GM19452 (cell line): ENCODE measurements at regions not wholly inside any gene's neighbourhood (a gene's known extent, or its start where the extent isn't known, plus 50 kb on each side); places are given as distances from the start of the nearest gene placed in this dataset.

Experiments
- ATAC-seq: cut with Tn5 transposase; IDR thresholded peaks from one replicate; pipeline ENCODE4 v1.9.1; 2021; ENCODE audit not compliant: unreplicated experiment

DNA sequence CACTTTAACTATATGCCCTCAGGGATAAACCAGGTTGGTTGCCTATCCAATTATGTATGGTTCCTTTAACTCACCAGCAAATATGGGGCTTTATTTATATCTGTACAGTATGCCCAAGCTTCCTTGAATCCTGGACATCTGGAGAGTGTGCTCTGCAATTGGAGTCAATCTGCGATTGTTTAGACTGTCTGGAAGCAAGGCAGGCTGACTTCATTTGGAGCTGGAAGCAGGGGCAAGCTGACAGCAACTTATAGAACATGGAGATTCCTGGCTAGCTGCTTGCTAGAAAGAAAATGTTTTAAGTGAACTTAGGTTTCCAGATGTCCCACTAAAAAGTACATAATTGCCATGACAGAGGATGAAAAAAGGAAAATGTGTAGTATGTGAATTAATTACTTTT lies 63.7 kb upstream of the TPRG1 start:
- ATAC-seq, result no peak

DNA sequence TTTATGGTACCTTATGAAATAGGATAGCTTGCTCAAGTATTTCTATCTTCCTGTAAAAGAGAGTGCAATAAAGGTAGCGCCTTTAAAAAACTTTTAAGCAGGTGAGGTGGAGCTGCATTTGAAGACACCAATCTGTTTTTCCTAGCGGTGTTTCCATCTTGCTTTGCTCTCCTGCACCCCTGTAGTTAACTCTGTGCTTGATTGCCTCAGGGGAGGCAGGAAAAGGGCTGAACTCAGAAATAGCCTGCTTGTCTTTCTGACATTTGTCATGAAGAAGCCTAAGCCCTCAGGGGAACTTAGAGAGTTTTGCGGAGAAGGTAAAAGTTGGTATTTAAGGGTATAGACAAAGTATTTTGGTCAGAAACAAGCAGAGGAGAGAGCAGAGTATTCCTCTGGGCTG lies 63.0 kb upstream of the TPRG1 start:
- no peak for ATAC-seq

DNA sequence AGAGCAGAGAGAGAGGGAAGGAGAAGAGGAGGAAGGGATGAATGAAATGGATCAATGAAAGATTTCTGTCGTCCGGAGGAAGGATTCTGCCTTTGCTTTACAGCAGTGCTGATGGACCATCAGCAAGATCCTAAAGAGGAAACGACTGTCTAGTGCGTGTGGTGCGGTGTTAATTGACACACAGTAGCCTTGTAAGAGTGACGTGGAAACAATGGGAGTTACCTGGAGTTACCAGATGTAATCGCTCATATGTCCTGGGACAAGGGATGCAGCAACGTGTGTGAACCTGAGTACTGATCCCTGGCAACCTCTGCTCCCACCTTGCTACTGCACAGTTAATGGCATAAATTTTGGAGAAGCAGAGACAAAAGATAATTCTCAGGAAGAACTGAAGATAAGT lies 62.6 kb upstream of the TPRG1 start:
- ATAC-seq, result no peak

DNA sequence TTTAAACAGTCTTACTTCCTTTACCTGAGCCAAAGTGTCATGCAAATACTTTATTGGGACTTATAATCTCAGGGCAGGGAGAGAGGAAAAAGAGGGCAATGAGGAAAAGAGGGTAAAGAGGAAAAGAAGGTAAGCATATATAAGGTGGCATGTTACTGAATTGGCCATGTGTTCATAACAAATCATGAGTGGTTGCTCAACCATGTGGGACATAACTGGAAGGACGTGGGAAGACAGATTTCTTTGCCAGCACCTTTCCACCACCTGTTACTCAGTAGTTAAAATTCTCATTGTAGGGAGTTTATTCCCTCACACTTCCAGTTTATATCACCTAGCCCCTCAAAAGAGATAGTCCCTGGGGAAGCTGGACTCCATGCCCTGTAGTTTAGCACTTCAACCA lies 54.7 kb upstream of the TPRG1 start:
- ATAC-seq, result no peak

DNA sequence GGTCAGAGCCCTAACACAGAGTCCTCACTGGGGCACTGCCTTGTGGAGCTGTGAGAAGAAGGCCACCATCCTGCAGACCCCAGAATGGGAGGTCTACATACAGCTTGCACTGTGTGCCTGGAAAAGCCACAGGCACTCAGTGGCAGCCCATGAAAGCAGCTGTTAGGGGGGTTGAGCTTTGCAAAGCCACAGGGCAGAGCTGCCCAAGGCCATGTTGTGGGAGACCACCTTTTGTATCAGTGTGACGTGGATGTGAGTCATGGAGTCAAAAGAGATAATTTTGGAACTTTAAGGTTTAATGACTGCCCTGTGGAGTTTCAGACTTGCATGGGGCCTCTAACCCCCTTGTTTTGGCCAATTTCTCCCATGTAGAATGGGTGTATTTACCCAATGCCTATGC lies 52.9 kb upstream of the TPRG1 start:
- no peak for ATAC-seq

DNA sequence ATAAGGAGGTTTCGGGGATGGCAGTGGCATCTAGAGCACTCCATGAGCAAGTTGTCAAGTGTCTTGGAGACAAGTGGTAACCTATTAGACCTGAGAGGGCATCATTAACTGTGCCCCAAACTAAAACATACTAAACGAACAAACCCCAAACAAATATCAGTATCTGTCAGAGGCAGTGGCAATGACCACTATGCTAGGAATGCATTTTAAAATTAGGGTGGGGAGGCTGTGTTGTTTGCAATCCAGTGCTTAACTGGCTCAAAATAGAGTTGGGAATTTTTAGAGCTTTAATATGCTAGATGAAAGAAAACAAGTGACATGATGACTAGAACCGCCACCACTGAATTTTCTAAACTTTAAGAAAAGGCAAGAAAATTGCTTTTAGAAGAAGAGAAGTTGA lies 51.8 kb upstream of the TPRG1 start:
- ATAC-seq, result no peak

DNA sequence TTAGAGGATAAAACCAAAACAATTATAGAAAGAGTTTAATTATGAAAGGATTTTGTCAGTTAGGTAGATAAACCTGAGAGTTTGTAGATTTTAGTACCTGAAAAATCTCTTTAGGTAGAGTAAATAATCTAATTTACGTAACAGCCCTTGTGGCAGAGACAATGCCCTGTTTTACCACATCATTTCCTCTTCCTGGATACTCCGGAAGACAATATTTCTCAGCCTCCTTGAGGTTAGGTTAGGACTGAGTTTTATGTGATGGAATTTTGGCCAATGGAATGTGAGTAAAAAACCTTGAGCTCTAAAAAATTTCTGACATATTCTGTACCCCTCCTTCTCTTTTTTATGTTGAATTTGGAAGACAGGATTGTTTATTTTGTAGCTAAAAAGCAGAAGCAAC lies 50.7 kb upstream of the TPRG1 start:
- ATAC-seq, result no peak
